ENCODE measurements at regions not wholly inside any gene's neighbourhood (a gene's known extent, or its start where the extent isn't known, plus 50 kb on each side); places are given as distances from the start of the nearest gene placed in this dataset.

- Mint-ChIP-seq H3K4me1 (no peaks in the 10 kb centered on the region), H3K4me3 (no peak overlapping the region), H3K36me3 (no peaks in the 10 kb centered on the region), H3K27ac (no peak overlapping the region), H3K27me3 (ENCODE audit: low read depth in 3 of 3) (no peaks in the 10 kb centered on the region), H3K9me3 (peaks cover 0 to 12% (median 3%) of the 10 kb centered on the region in 6 donors)
- no peak for DNase-seq
These were observed 243.5 kb upstream of the FBXL7 start for GRCh38 chr5:15256485-15256884.

GRCh38 chr5:15255576-15255975, 244.4 kb upstream of the FBXL7 start:
- Mint-ChIP-seq H3K9me3 (peaks cover 0 to 11% (median 4%) of the 10 kb centered on the region in 6 donors), H3K36me3 (no peaks in the 10 kb centered on the region), H3K4me3 (no peak overlapping the region), H3K27me3 (ENCODE audit: low read depth in 3 of 3) (no peaks in the 10 kb centered on the region), H3K27ac (no peak overlapping the region), H3K4me1 (no peaks in the 10 kb centered on the region)
- DNase-seq: no peak

- H3K4me1 Mint-ChIP-seq: no peaks in the 10 kb centered on the region
These were observed 245.4 kb upstream of the FBXL7 start for GRCh38 chr5:15254607-15255006.

GRCh38 chr5:15252331-15252730, 247.6 kb upstream of the FBXL7 start:
- H3K27ac Mint-ChIP-seq: no peak overlapping the region
- H3K4me3 Mint-ChIP-seq: no peak overlapping the region
- H3K27me3 Mint-ChIP-seq (ENCODE audit: low read depth in 3 of 3): peaks cover 0 to 1% (median 0%) of the 10 kb centered on the region in 3 donors
- DNase-seq: no peak
- no peaks in the 10 kb centered on the region for H3K4me1 Mint-ChIP-seq
- H3K9me3 Mint-ChIP-seq: peaks cover 0 to 15% (median 4%) of the 10 kb centered on the region in 6 donors
- no peaks in the 10 kb centered on the region for H3K36me3 Mint-ChIP-seq

More at GRCh38 chr5:15254607-15255006, 245.4 kb upstream of the FBXL7 start:
- H3K36me3 Mint-ChIP-seq: no peaks in the 10 kb centered on the region
- H3K27me3 Mint-ChIP-seq (ENCODE audit: low read depth in 3 of 3): no peaks in the 10 kb centered on the region
- peaks cover 0 to 5% (median 3%) of the 10 kb centered on the region in 6 donors for H3K9me3 Mint-ChIP-seq
- H3K27ac Mint-ChIP-seq: no peak overlapping the region
- DNase-seq: no peak
- no peak overlapping the region for H3K4me3 Mint-ChIP-seq

GRCh38 chr5:15249152-15249551, 250.8 kb upstream of the FBXL7 start:
- peaks cover 0 to 1% (median 0%) of the 10 kb centered on the region in 3 donors for H3K27me3 Mint-ChIP-seq (ENCODE audit: low read depth in 3 of 3)
- no peaks in the 10 kb centered on the region for H3K36me3 Mint-ChIP-seq
- DNase-seq: no peak
- H3K27ac Mint-ChIP-seq: no peak overlapping the region
- H3K4me1 Mint-ChIP-seq: no peaks in the 10 kb centered on the region
- H3K4me3 Mint-ChIP-seq: no peak overlapping the region
- peaks cover 4 to 26% (median 12%) of the 10 kb centered on the region in 6 donors for H3K9me3 Mint-ChIP-seq

GRCh38 chr5:15248731-15249130, 251.2 kb upstream of the FBXL7 start:
- Mint-ChIP-seq H3K27ac (no peak overlapping the region), H3K4me1 (no peaks in the 10 kb centered on the region), H3K27me3 (ENCODE audit: low read depth in 3 of 3) (peaks cover 0 to 1% (median 0%) of the 10 kb centered on the region in 3 donors), H3K4me3 (no peak overlapping the region), H3K9me3 (peaks cover 4 to 26% (median 14%) of the 10 kb centered on the region in 6 donors), H3K36me3 (no peaks in the 10 kb centered on the region)
- no peak for DNase-seq

GRCh38 chr5:15245913-15246312, 254.1 kb upstream of the FBXL7 start:
- Mint-ChIP-seq H3K9me3 (peaks cover 6 to 31% (median 17%) of the 10 kb centered on the region in 6 donors), H3K36me3 (no peaks in the 10 kb centered on the region), H3K4me1 (no peaks in the 10 kb centered on the region), H3K27me3 (ENCODE audit: low read depth in 3 of 3) (peaks cover 0 to 1% (median 0%) of the 10 kb centered on the region in 3 donors), H3K4me3 (no peak overlapping the region), H3K27ac (no peak overlapping the region)
- no peak for DNase-seq

GRCh38 chr5:15243301-15244020, 256.5 kb upstream of the FBXL7 start:
- no peak overlapping the region for H3K27ac Mint-ChIP-seq

GRCh38 chr5:15241216-15241821, 258.7 kb upstream of the FBXL7 start:
- DNase-seq: no peak
- Mint-ChIP-seq H3K4me1 (no peaks in the 10 kb centered on the region), H3K9me3 (peaks cover 11 to 39% (median 19%) of the 10 kb centered on the region in 6 donors), H3K36me3 (no peaks in the 10 kb centered on the region), H3K27ac (no peak overlapping the region), H3K27me3 (ENCODE audit: low read depth in 3 of 3) (peaks cover 0 to 2% (median 0%) of the 10 kb centered on the region in 3 donors), H3K4me3 (no peak overlapping the region)

More at GRCh38 chr5:15243301-15244020, 256.5 kb upstream of the FBXL7 start:
- Mint-ChIP-seq H3K36me3 (no peaks in the 10 kb centered on the region), H3K27me3 (ENCODE audit: low read depth in 3 of 3) (peaks cover 0 to 1% (median 0%) of the 10 kb centered on the region in 3 donors), H3K9me3 (peaks cover 10 to 41% (median 22%) of the 10 kb centered on the region in 6 donors), H3K4me1 (no peaks in the 10 kb centered on the region), H3K4me3 (no peak overlapping the region)
- DNase-seq: no peak

GRCh38 chr5:15238006-15238405, 262.0 kb upstream of the FBXL7 start:
- H3K36me3 Mint-ChIP-seq: no peaks in the 10 kb centered on the region
- H3K27ac Mint-ChIP-seq: no peak overlapping the region
- H3K4me3 Mint-ChIP-seq: no peak overlapping the region
- no peak for DNase-seq
- H3K4me1 Mint-ChIP-seq: no peaks in the 10 kb centered on the region
- peaks cover 8 to 28% (median 15%) of the 10 kb centered on the region in 6 donors for H3K9me3 Mint-ChIP-seq
- peaks cover 0 to 2% (median 0%) of the 10 kb centered on the region in 3 donors for H3K27me3 Mint-ChIP-seq (ENCODE audit: low read depth in 3 of 3)

GRCh38 chr5:15236911-15237508, 263.0 kb upstream of the FBXL7 start:
- Mint-ChIP-seq H3K36me3 (no peaks in the 10 kb centered on the region), H3K4me3 (no peak overlapping the region), H3K27ac (no peak overlapping the region), H3K9me3 (peaks cover 8 to 25% (median 13%) of the 10 kb centered on the region in 6 donors), H3K27me3 (ENCODE audit: low read depth in 3 of 3) (peaks cover 0 to 2% (median 0%) of the 10 kb centered on the region in 3 donors), H3K4me1 (no peaks in the 10 kb centered on the region)
- DNase-seq: no peak

- no peak for DNase-seq
- Mint-ChIP-seq H3K27me3 (ENCODE audit: low read depth in 3 of 3) (peaks cover 0 to 2% (median 0%) of the 10 kb centered on the region in 3 donors), H3K4me1 (no peaks in the 10 kb centered on the region), H3K9me3 (peaks cover 8 to 39% (median 12%) of the 10 kb centered on the region in 6 donors), H3K36me3 (no peaks in the 10 kb centered on the region), H3K27ac (no peak overlapping the region), H3K4me3 (no peak overlapping the region)
These were observed 265.1 kb upstream of the FBXL7 start for GRCh38 chr5:15234911-15235310.

- Mint-ChIP-seq H3K4me1 (no peaks in the 10 kb centered on the region), H3K36me3 (no peaks in the 10 kb centered on the region), H3K27ac (no peak overlapping the region), H3K4me3 (no peak overlapping the region), H3K9me3 (peaks cover 6 to 44% (median 8%) of the 10 kb centered on the region in 6 donors), H3K27me3 (ENCODE audit: low read depth in 3 of 3) (peaks cover 0 to 2% (median 0%) of the 10 kb centered on the region in 3 donors)
- no peak for DNase-seq
These were observed 265.6 kb upstream of the FBXL7 start for GRCh38 chr5:15234366-15234765.

GRCh38 chr5:15233566-15233965, 266.4 kb upstream of the FBXL7 start:
- no peak overlapping the region for H3K4me3 Mint-ChIP-seq
- peaks cover 0 to 2% (median 0%) of the 10 kb centered on the region in 3 donors for H3K27me3 Mint-ChIP-seq (ENCODE audit: low read depth in 3 of 3)
- no peak overlapping the region for H3K27ac Mint-ChIP-seq
- H3K36me3 Mint-ChIP-seq: no peaks in the 10 kb centered on the region
- no peaks in the 10 kb centered on the region for H3K4me1 Mint-ChIP-seq
- DNase-seq: no peak
- peaks cover 5 to 48% (median 7%) of the 10 kb centered on the region in 6 donors for H3K9me3 Mint-ChIP-seq
